ENCODE measurements at regions not wholly inside any gene's neighbourhood (a gene's known extent, or its start where the extent isn't known, plus 50 kb on each side); places are given as distances from the start of the nearest gene placed in this dataset.

GRCh38 chr22:22181341-22181850, 63.2 kb upstream of the VPREB1 start:
- BruUV-seq (replicated peaks), result no TSS peak

DNA sequence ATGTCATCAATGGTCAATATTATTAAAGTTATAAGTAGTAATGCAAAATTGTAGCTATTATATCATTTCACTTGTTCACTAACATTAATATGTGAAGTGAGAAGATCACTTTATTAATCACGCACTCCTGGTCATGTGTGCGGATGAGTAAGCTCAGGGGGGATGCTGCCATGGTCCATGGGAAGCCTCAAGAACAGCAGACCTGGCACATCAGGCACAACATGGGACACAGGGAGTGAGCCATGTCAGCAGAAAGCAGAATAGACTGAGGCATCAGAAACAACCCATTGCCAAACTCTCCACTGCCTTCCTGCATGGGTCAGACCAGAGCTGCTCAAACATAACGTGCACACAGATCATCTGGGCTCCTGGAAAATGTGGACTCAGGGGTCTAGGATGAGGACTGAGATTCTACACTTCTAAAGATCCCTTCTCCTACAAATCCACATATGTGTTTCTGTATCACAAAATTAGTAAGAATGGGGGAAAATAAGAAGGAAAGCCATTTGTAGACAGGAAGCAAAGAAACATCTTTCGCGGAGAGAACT, 63.8 kb upstream of the VPREB1 start:
- ChIA-PET POLR2A (no interaction called here), CTCF (interaction anchor here (1.2 to 2.5 kb wide), 4 partner anchors 15 to 27 kb away, joined by 3 to 15 read pairs (median 4); no protein-coding TSS in a partner anchor)
- no peak for FAIRE-seq
- Histone ChIP-seq H4K20me1 (replicated peaks; ENCODE audit: control insufficient read depth, extremely low read depth, insufficient read depth, low read length) (no peaks in the 10 kb centered on the region), H3K9ac (replicated peaks; ENCODE audit: extremely low read depth, insufficient read depth, low read length) (no peak overlapping the region), H3K4me1 (ENCODE audit: control insufficient read depth, extremely low read depth, insufficient read depth, low read length) (no peaks in the 10 kb centered on the region), H3K4me2 (ENCODE audit: insufficient read depth, low read length) (no peak overlapping the region), H3K9me3 (replicated peaks; ENCODE audit: control insufficient read depth, insufficient read depth, low read length) (no peaks in the 10 kb centered on the region), H2AFZ (ENCODE audit: low read depth, low read length) (no peak overlapping the region), H3K36me3 (ENCODE audit: control insufficient read depth in 2 of 2, extremely low read depth in 1 of 2, insufficient read depth in 2 of 2, low read length in 2 of 2) (no peaks in the 10 kb centered on the region), H3K27ac (ENCODE audit: insufficient read depth, low read depth, low read length) (no peak overlapping the region), H3K27me3 (ENCODE audit: control insufficient read depth in 2 of 2, insufficient read depth in 2 of 2, low read length in 2 of 2) (peaks cover 5 to 40% of the 10 kb centered on the region in 2 experiments), H3K9me1 (replicated peaks; ENCODE audit: control insufficient read depth, extremely low read depth, insufficient read depth, low read length) (no peaks in the 10 kb centered on the region), H3K79me2 (ENCODE audit: control insufficient read depth, insufficient read depth, low read length) (no peaks in the 10 kb centered on the region), H3K4me3 (replicated peaks in 1 of 3; ENCODE audit: insufficient read depth in 1 of 3, low read depth in 1 of 3, low read length in 3 of 3) (no peak overlapping the region)
- TF ChIP-seq, protein P1, sequence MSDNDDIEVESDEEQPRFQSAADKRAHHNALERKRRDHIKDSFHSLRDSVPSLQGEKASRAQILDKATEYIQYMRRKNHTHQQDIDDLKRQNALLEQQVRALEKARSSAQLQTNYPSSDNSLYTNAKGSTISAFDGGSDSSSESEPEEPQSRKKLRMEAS (IDR thresholded peaks at IDR 0.05; ENCODE audit: insufficient read depth, insufficient read length), result no peak
- intact Hi-C loops (cut with micrococcal nuclease), result no loop called here
- dilution Hi-C loops (cut with MboI; ENCODE audit: extremely low pct_ligation_motif_present, low sequenced_read_pairs), result no loop called here
- no TSS peak for BruUV-seq (replicated peaks)
- no peak for DNase-seq (ENCODE audit: low read depth, low spot score)

More at GRCh38 chr22:22181341-22181850, 63.2 kb upstream of the VPREB1 start:
- no peak for DNase-seq (ENCODE audit: low read depth, low spot score)
- H3K36me3 ChIP-seq (ENCODE audit: control insufficient read depth in 2 of 2, extremely low read depth in 1 of 2, insufficient read depth in 2 of 2, low read length in 2 of 2), result no peaks in the 10 kb centered on the region
- no peaks in the 10 kb centered on the region for H3K9me3 ChIP-seq (replicated peaks; ENCODE audit: control insufficient read depth, insufficient read depth, low read length)
- ChIA-PET POLR2A (no interaction called here), CTCF (interaction anchor here (0.6 to 2.5 kb wide), 5 partner anchors 14 to 26 kb away, joined by 3 to 15 read pairs (median 4); no protein-coding TSS in a partner anchor)
- no peak overlapping the region for H3K4me3 ChIP-seq (replicated peaks in 1 of 3; ENCODE audit: insufficient read depth in 1 of 3, low read depth in 1 of 3, low read length in 3 of 3)
- no peaks in the 10 kb centered on the region for H3K4me1 ChIP-seq (ENCODE audit: control insufficient read depth, extremely low read depth, insufficient read depth, low read length)
- FAIRE-seq, result no peak
- no peaks in the 10 kb centered on the region for H3K9me1 ChIP-seq (replicated peaks; ENCODE audit: control insufficient read depth, extremely low read depth, insufficient read depth, low read length)
- TF ChIP-seq MYC (IDR thresholded peaks at IDR 0.05; ENCODE audit: low read depth, low read length) (no peak), JUN (IDR thresholded peaks at IDR 0.05; ENCODE audit: borderline replicate concordance, insufficient read depth, insufficient read length, low read depth) (no peak), POLR2A (IDR thresholded peaks at IDR 0.05; ENCODE audit: low read depth, low read length) (no peak), EZH2 (IDR thresholded peaks at IDR 0.05; ENCODE audit: borderline replicate concordance, low read depth, low read length, severe bottlenecking) (no peak), FOS (IDR thresholded peaks at IDR 0.05; ENCODE audit: borderline replicate concordance, insufficient read depth, low read length) (no peak), POLR2AphosphoS5 (IDR thresholded peaks at IDR 0.05; ENCODE audit: insufficient read depth, low read depth, low read length) (no peak)
- TF ChIP-seq, protein P1 (IDR thresholded peaks at IDR 0.05; ENCODE audit: insufficient read depth, insufficient read length), result no peak
- dilution Hi-C loops (cut with MboI; ENCODE audit: extremely low pct_ligation_motif_present, low sequenced_read_pairs) (no loop called here), intact Hi-C loops (cut with micrococcal nuclease) (no loop called here)
- H3K27me3 ChIP-seq (ENCODE audit: control insufficient read depth in 2 of 2, insufficient read depth in 2 of 2, low read length in 2 of 2), result peaks cover 6 to 40% of the 10 kb centered on the region in 2 experiments
- no peak overlapping the region for H2AFZ ChIP-seq (ENCODE audit: low read depth, low read length)
- H3K79me2 ChIP-seq (ENCODE audit: control insufficient read depth, insufficient read depth, low read length), result no peaks in the 10 kb centered on the region
- H3K27ac ChIP-seq (ENCODE audit: insufficient read depth, low read depth, low read length), result no peak overlapping the region
- H4K20me1 ChIP-seq (replicated peaks; ENCODE audit: control insufficient read depth, extremely low read depth, insufficient read depth, low read length), result no peaks in the 10 kb centered on the region
- H3K4me2 ChIP-seq (ENCODE audit: insufficient read depth, low read length), result no peak overlapping the region
- no peak overlapping the region for H3K9ac ChIP-seq (replicated peaks; ENCODE audit: extremely low read depth, insufficient read depth, low read length)

Measured in endothelial cell of umbilical vein (primary cell).